MM.1S (cell line): ENCODE measurements at regions not wholly inside any gene's neighbourhood (a gene's known extent, or its start where the extent isn't known, plus 50 kb on each side); places are given as distances from the start of the nearest gene placed in this dataset.

Experiments
- EZH2 ChIP-seq: fragments of 300-600 bp; sonication (generic); optimal IDR thresholded peaks from 2 replicates; pipeline ENCODE3; 2017; ENCODE audit warnings: low read depth, mild to moderate bottlenecking, antibody characterized with exemption, low read length, mixed read lengths
- EZH2phosphoT487 ChIP-seq: fragments of 300-600 bp; sonication (generic); IDR thresholded peaks from 2 replicates; pipeline ENCODE4 v1.6.1; 2018; ENCODE audit warnings: antibody characterized with exemption, low read length
- TF ChIP-seq, protein P1 (sequence below): fragments of 300-600 bp; sonication (generic); IDR thresholded peaks from 2 replicates; pipeline ENCODE4 v1.5.1; 2016; ENCODE audit warnings: antibody characterized with exemption, low read length, mixed read lengths

DNA sequence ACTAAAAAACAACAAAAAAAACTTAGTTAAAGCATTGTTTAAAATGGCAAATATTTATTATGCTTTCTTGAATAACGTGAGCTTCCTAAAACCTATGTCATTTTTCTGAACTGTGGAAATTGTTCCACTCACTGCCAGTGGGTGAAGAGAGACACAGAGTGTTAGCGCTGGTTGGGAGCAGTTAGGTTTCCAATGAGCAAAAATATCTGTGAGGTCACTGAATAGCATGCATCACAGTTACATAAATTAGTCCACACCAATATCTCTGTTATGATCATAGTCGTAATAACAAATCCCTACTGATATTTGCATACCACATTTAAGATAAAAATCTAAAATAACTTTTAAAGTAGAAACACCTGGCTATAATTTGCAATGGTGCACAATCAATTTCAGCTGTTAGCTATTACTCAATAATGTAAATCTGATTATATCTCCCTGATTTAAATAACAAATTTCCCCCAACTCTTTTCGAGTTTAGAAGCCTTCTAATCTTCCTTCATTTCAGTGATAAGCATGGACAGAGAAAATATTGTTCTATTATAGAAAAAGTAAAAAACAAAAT lies 1094.0 kb upstream of the KLHL29 start:
- TF ChIP-seq, protein P1, sequence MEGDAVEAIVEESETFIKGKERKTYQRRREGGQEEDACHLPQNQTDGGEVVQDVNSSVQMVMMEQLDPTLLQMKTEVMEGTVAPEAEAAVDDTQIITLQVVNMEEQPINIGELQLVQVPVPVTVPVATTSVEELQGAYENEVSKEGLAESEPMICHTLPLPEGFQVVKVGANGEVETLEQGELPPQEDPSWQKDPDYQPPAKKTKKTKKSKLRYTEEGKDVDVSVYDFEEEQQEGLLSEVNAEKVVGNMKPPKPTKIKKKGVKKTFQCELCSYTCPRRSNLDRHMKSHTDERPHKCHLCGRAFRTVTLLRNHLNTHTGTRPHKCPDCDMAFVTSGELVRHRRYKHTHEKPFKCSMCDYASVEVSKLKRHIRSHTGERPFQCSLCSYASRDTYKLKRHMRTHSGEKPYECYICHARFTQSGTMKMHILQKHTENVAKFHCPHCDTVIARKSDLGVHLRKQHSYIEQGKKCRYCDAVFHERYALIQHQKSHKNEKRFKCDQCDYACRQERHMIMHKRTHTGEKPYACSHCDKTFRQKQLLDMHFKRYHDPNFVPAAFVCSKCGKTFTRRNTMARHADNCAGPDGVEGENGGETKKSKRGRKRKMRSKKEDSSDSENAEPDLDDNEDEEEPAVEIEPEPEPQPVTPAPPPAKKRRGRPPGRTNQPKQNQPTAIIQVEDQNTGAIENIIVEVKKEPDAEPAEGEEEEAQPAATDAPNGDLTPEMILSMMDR, result no peak
- TF ChIP-seq EZH2 (no peak), EZH2phosphoT487 (no peak)
